ENCODE measurements at regions not wholly inside any gene's neighbourhood (a gene's known extent, or its start where the extent isn't known, plus 50 kb on each side); places are given as distances from the start of the nearest gene placed in this dataset.

DNA sequence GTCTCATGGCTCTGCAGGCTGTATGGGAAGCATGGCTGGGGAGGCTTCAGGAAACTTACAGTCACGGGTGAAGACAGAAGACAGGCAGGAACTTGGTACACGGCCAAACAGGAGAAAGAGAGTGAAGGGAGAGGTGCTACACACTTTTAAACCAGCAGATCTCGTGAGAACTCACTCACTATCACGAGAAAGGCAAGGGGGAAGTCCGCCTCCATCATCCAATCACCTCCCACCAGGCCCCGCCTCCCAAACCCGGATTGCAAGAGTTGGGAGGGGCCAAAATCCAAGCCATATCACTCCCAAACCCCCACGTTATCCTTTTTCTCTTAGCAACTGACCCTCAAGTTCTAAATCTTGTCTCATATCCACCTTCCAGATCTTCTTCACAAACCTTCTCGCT lies 1710.5 kb upstream of the TENM3 start:
- no peak overlapping the region for H3K4me3 ChIP-seq (replicated peaks; ENCODE audit: low read depth, low read length)
- TF ChIP-seq, protein P1, sequence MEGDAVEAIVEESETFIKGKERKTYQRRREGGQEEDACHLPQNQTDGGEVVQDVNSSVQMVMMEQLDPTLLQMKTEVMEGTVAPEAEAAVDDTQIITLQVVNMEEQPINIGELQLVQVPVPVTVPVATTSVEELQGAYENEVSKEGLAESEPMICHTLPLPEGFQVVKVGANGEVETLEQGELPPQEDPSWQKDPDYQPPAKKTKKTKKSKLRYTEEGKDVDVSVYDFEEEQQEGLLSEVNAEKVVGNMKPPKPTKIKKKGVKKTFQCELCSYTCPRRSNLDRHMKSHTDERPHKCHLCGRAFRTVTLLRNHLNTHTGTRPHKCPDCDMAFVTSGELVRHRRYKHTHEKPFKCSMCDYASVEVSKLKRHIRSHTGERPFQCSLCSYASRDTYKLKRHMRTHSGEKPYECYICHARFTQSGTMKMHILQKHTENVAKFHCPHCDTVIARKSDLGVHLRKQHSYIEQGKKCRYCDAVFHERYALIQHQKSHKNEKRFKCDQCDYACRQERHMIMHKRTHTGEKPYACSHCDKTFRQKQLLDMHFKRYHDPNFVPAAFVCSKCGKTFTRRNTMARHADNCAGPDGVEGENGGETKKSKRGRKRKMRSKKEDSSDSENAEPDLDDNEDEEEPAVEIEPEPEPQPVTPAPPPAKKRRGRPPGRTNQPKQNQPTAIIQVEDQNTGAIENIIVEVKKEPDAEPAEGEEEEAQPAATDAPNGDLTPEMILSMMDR (IDR thresholded peaks at IDR 0.05; ENCODE audit: low read depth, low read length, missing control alignments), result no peak
- no peak for DNase-seq (ENCODE audit: extremely low read depth, low read depth)

DNA sequence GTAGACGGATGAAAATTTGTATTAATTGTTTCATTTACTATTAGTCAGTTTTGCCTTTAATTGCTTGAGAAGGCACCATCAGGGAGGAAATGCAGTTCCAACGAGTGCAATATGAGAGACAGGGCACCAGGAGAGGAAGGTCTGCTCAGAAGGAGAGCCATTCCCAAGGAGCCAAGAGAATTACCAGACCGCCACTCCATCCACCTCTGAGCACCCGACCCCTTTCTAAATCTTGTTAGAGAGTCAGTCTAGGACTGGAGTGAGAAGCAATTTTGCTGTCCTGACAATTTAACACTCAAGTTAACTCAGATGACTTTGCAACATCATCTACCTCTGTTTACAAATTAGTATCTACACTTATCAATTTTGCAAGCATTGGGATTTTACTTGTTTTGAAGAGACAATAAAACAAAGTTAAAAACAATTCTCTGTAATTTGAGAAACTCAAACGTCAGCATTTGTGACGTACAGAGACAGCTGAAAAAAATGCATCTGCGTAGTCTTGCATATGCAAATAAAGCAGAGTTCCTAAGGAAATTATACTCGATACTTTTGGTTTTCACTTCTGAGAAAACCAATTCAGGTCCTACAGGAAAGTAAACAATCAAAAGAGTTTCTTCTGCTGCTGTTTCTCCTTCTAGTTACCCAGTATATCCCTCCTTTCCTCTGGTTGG lies 1704.7 kb upstream of the TENM3 start:
- no peak for DNase-seq (ENCODE audit: extremely low read depth, low read depth)
- H3K4me3 ChIP-seq (replicated peaks; ENCODE audit: low read depth, low read length), result no peak overlapping the region
- TF ChIP-seq, protein P1 (IDR thresholded peaks at IDR 0.05; ENCODE audit: low read depth, low read length, missing control alignments), result no peak

DNA sequence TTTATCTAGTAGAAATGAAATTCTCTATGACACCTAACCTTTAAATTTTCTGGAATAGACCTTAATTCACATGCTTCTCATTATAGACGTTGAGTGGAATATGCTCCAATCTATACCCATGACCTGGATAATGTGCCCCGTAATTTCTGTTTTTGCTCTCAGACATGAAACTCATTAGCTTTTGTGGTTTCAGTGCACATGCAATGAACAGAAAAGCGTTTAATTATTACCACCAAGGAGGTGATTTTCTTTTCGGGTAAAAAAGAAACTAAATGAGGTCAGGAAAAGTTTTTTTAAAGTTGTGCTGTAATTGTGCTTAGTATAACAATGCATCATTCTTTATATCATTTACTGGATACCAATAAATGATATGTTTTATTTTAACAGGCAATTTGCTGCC lies 1703.9 kb upstream of the TENM3 start:
- no peak for DNase-seq (ENCODE audit: extremely low read depth, low read depth)
- TF ChIP-seq, protein P1 (IDR thresholded peaks at IDR 0.05; ENCODE audit: low read depth, low read length, missing control alignments), result no peak
- H3K4me3 ChIP-seq (replicated peaks; ENCODE audit: low read depth, low read length), result no peak overlapping the region

DNA sequence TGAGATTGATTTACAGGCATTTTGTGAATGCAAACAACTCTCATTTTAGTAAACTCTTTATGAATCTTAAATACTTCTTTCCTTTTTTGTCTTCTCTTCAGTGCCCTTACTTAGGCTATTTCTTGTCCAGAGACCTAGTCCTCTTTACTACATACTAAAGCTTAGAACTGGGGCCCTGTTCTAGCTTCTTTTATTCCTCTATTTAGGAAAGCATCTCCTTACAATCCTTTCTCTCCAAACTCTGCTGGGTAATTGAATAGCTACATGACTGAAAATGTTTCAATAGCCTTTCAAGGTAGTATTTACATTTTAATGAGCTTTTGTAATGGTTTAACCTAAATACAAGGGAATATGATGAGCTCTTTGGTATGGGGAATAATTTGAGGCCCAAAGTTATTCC lies 1701.5 kb upstream of the TENM3 start:
- TF ChIP-seq, protein P1 (IDR thresholded peaks at IDR 0.05; ENCODE audit: low read depth, low read length, missing control alignments), result no peak
- no peak overlapping the region for H3K4me3 ChIP-seq (replicated peaks; ENCODE audit: low read depth, low read length)

DNA sequence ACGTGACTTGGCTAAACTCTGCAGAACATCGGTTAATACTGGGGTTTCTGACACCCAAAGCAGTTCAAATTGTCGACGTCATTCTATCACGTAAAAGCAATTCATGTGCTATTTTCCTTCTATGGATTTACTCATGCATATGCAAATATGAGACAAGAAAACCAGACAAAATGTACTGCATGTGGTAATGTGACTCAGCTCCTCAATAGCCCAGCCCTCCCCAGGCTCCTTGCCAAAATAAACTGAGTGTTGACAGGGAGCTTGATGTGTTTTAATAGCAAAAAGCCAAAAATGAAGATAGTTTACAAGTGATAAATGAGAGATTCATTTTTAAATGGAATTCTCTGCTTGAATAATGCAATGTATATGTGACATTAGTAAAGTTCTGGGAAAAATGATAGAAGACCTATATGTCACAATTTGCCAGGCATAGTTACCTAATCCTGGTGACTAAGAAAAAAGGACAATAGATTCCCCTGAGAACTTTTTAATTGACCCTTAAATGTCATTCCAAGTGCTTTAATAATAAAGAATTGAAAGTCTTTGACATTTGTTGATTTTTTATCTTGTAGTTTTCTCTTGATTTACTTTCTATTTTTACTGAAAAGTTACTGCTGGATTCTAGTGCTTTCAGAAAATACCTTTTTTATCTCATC lies 1700.6 kb upstream of the TENM3 start:
- no peak for DNase-seq (ENCODE audit: extremely low read depth, low read depth)
- TF ChIP-seq, protein P1 (IDR thresholded peaks at IDR 0.05; ENCODE audit: low read depth, low read length, missing control alignments), result no peak
- no peak overlapping the region for H3K4me3 ChIP-seq (replicated peaks; ENCODE audit: low read depth, low read length)

More for the DNA sequence above, 1701.5 kb upstream of the TENM3 start:
- DNase-seq (ENCODE audit: extremely low read depth, low read depth), result no peak

DNA sequence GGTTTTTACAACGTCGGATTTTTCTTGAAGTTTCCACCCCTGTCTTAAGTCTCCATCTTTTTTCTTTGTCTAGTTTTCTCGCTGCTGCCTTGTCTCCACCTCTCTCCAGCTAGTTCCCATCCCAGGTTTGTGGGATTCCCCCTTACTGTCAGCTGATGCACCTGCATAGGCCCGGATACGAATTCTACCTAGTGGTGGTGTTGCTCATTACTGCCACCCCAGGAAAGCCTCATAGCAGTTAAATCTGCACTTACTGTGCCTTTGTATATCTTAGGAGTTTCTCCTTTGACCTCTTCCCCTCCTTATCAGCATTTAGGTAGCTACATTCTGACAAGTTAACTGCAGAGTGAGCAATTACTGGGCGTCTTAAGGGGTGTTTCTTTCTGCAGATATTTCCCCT lies 1693.1 kb upstream of the TENM3 start:
- no peak for DNase-seq (ENCODE audit: extremely low read depth, low read depth)
- H3K4me3 ChIP-seq (replicated peaks; ENCODE audit: low read depth, low read length), result no peak overlapping the region
- TF ChIP-seq, protein P1 (IDR thresholded peaks at IDR 0.05; ENCODE audit: low read depth, low read length, missing control alignments), result no peak

All from HFF-Myc (cell line).